IMR-90 (cell line): ENCODE measurements at regions not wholly inside any gene's neighbourhood (a gene's known extent, or its start where the extent isn't known, plus 50 kb on each side); places are given as distances from the start of the nearest gene placed in this dataset.

Source experiments
- BHLHE40 ChIP-seq: fragments of 150-350 bp; IDR thresholded peaks from 2 replicates; pipeline ENCODE4 v1.6.1; 2016; ENCODE audit warnings: mild to moderate bottlenecking, low read depth, low read length
- CTCF ChIP-seq: conservative IDR thresholded peaks from 2 replicates; pipeline ENCODE4 v1.5.1; 2012; ENCODE audit warnings: mild to moderate bottlenecking, low read depth, low read length, improper control_type of control experiment
- MXI1 ChIP-seq: IDR thresholded peaks from 2 replicates; pipeline ENCODE4 v1.6.1; 2012; ENCODE audit warnings: low read depth, mild to moderate bottlenecking, low read length, moderate library complexity, borderline replicate concordance
- NFE2L2 ChIP-seq: fragments of 150-350 bp; IDR thresholded peaks from 2 replicates; pipeline ENCODE4 v1.6.1; 2016; ENCODE audit warnings: low read depth, mild to moderate bottlenecking, low read length
- POLR2A ChIP-seq: IDR thresholded peaks from 2 replicates; pipeline ENCODE4 v1.6.1; 2012; ENCODE audit warnings: mild to moderate bottlenecking, low read depth, low read length
- SMC3 ChIP-seq: fragments of 150-350 bp; IDR thresholded peaks from 2 replicates; pipeline ENCODE4 v1.6.1; 2016; ENCODE audit warnings: low read depth, mild to moderate bottlenecking, antibody characterized with exemption, low read length, moderate library complexity
- USF2 ChIP-seq: fragments of 150-350 bp; IDR thresholded peaks from 2 replicates; pipeline ENCODE4 v1.6.1; 2017; ENCODE audit warnings: mild to moderate bottlenecking, antibody characterized with exemption, low read length, low read depth

GRCh38 chr1:222058249-222058648, 316.4 kb upstream of the DUSP10 start:
- TF ChIP-seq BHLHE40 (no peak), CTCF (no peak), POLR2A (no peak), USF2 (no peak), NFE2L2 (no peak), SMC3 (no peak), MXI1 (no peak)
